ENCODE measurements at regions not wholly inside any gene's neighbourhood (a gene's known extent, or its start where the extent isn't known, plus 50 kb on each side); places are given as distances from the start of the nearest gene placed in this dataset.

DNA sequence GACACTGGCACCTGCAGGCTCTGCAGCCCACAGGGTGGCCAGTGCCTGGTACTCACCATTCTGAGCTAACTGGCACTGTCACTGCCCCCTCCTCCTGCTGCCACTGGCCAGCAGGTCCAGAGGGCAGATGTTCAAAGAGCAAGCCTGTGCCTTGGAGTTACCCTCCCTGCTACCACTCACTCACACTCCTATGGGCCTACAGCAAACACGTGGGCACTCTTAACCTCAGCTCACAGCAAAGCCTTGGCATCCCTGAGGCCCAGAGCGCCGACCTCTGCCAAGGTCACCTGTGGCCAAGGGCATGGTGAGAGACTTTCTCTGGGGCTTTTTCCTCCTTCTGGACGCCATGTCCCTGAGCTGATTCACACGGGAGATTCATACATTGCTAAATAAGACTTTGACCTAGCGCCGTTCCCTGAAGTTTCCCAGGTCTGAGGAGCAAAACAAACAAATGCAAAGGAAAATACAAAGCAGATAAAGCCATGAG is 270.0 kb upstream of the PPP2R2D start:
- H3K27ac Mint-ChIP-seq, result no peak overlapping the region
- H3K9me3 ChIP-seq (ENCODE audit: control insufficient read depth, low read depth, low read length), result no peaks in the 10 kb centered on the region

More for the DNA sequence above, 270.0 kb upstream of the PPP2R2D start:
- Histone ChIP-seq H2AFZ (ENCODE audit: low read length) (no peak overlapping the region), H2BK15ac (ENCODE audit: low read depth, low read length) (no peak overlapping the region), H3K79me2 (ENCODE audit: insufficient read depth, low read length) (no peaks in the 10 kb centered on the region), H3K4me1 (ENCODE audit: insufficient read depth, low read length) (no peaks in the 10 kb centered on the region), H3K56ac (ENCODE audit: insufficient read length, low read depth, low read length) (no peak overlapping the region), H3K23me2 (ENCODE audit: insufficient read length, low read depth, low read length, poor library complexity, severe bottlenecking) (no peaks in the 10 kb centered on the region), H3K14ac (ENCODE audit: insufficient read depth, low read length) (no peak overlapping the region), H3K18ac (ENCODE audit: insufficient read length, low read depth, low read length) (no peak overlapping the region), H3K23ac (ENCODE audit: insufficient read length, low read depth, low read length) (no peak overlapping the region), H3K79me1 (ENCODE audit: insufficient read depth, low read depth, low read length, poor library complexity, severe bottlenecking) (no peaks in the 10 kb centered on the region), H3T11ph (ENCODE audit: low read length) (no peak overlapping the region), H3K4me2 (ENCODE audit: insufficient read depth, insufficient read length, low read length) (no peak overlapping the region), H2BK120ac (ENCODE audit: low read depth, low read length, poor library complexity, severe bottlenecking) (no peak overlapping the region), H4K20me1 (ENCODE audit: control insufficient read depth, insufficient read depth, insufficient read length) (no peaks in the 10 kb centered on the region), H3K27ac (ENCODE audit: insufficient read length, low read depth, low read length) (no peak overlapping the region), H3K4ac (ENCODE audit: low read depth, low read length) (no peak overlapping the region), H2BK5ac (ENCODE audit: insufficient read length, low read length) (no peak overlapping the region), H2BK12ac (ENCODE audit: insufficient read length, low read depth, low read length) (no peak overlapping the region), H4K91ac (ENCODE audit: insufficient read length, low read depth, low read length) (no peak overlapping the region), H4K5ac (ENCODE audit: insufficient read length, low read depth, low read length) (no peak overlapping the region), H2AK5ac (ENCODE audit: insufficient read length, low read length) (no peak overlapping the region), H2BK20ac (ENCODE audit: low read depth, low read length, poor library complexity, severe bottlenecking) (no peak overlapping the region), H4K8ac (replicated peaks; ENCODE audit: insufficient read length, low read depth, low read length) (no peak overlapping the region), H3K27me3 (ENCODE audit: insufficient read depth, low read length) (no peaks in the 10 kb centered on the region), H3K9ac (ENCODE audit: extremely low read depth, insufficient read length, low read length) (no peak overlapping the region)
- Mint-ChIP-seq H3K4me1 (peaks cover 0 to 1% of the 10 kb centered on the region in 2 experiments; a peak in 1 of 4 replicates), H3K36me3 (ENCODE audit: insufficient read depth in 1 of 3, low read depth in 3 of 3) (peaks cover 0 to 19% (median 2%) of the 10 kb centered on the region in 3 experiments; a peak in 3 of 7 replicates), H3K9me3 (peaks cover 19 to 20% of the 10 kb centered on the region in 2 experiments), H3K4me3 (no peak overlapping the region), H3K27me3 (ENCODE audit: low read depth) (peaks cover 7% of the 10 kb centered on the region)
- WGBS (ENCODE audit: extremely low coverage, insufficient read length, low lambda C conversion rate), result no CpG with 5 or more reads among the region's 7 CpGs
- no peak for TF ChIP-seq CTCF (conservative IDR thresholded peaks at IDR 0.05)
- DNase-seq, result no peak
